ENCODE measurements at regions not wholly inside any gene's neighbourhood (a gene's known extent, or its start where the extent isn't known, plus 50 kb on each side); places are given as distances from the start of the nearest gene placed in this dataset.

GRCh38 chr5:69034898-69035297 lies 58.9 kb upstream of the SLC30A5 start:
- no peak for TF ChIP-seq POLR2A (IDR thresholded peaks at IDR 0.05)
- TF ChIP-seq, protein P1, sequence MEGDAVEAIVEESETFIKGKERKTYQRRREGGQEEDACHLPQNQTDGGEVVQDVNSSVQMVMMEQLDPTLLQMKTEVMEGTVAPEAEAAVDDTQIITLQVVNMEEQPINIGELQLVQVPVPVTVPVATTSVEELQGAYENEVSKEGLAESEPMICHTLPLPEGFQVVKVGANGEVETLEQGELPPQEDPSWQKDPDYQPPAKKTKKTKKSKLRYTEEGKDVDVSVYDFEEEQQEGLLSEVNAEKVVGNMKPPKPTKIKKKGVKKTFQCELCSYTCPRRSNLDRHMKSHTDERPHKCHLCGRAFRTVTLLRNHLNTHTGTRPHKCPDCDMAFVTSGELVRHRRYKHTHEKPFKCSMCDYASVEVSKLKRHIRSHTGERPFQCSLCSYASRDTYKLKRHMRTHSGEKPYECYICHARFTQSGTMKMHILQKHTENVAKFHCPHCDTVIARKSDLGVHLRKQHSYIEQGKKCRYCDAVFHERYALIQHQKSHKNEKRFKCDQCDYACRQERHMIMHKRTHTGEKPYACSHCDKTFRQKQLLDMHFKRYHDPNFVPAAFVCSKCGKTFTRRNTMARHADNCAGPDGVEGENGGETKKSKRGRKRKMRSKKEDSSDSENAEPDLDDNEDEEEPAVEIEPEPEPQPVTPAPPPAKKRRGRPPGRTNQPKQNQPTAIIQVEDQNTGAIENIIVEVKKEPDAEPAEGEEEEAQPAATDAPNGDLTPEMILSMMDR (IDR thresholded peaks at IDR 0.05) = no peak

Data from lower leg skin (tissue), 3 donors.